CD4-positive, alpha-beta T cell treated with Interferon gamma for 1 hour (primary cell): ENCODE measurements at regions not wholly inside any gene's neighbourhood (a gene's known extent, or its start where the extent isn't known, plus 50 kb on each side); places are given as distances from the start of the nearest gene placed in this dataset.
"Not testable (repeated sequence)": the region's sequence is repeated elsewhere in the genome, so short reads cannot be mapped to it uniquely, and the experiment has no call there.

Source experiments
- DNase-seq: peaks from one replicate; pipeline ENCODE4 v3.0.0-alpha.2; 2020

GRCh38 chr17:5913641-5914040 lies 156.5 kb upstream of the WSCD1 start:
- no peak for DNase-seq

- no peak for DNase-seq
These were observed 154.8 kb upstream of the WSCD1 start for GRCh38 chr17:5915337-5915736.

GRCh38 chr17:5919089-5919488 lies 151.1 kb upstream of the WSCD1 start:
- DNase-seq = no peak

GRCh38 chr17:5921512-5922282 lies 148.5 kb upstream of the WSCD1 start:
- no peak for DNase-seq

- no peak for DNase-seq
These were observed 147.7 kb upstream of the WSCD1 start for GRCh38 chr17:5922476-5922875.

- no peak for DNase-seq
These were observed 140.5 kb upstream of the WSCD1 start for GRCh38 chr17:5929721-5930120.

GRCh38 chr17:5930555-5930954 lies 139.6 kb upstream of the WSCD1 start:
- not testable (repeated sequence) for DNase-seq

GRCh38 chr17:5931616-5932015 lies 138.6 kb upstream of the WSCD1 start:
- no peak for DNase-seq

- no peak for DNase-seq
These were observed 136.7 kb upstream of the WSCD1 start for GRCh38 chr17:5933430-5933829.

- DNase-seq = no peak
These were observed 128.9 kb upstream of the WSCD1 start for GRCh38 chr17:5941258-5941657.

GRCh38 chr17:5942687-5943086 lies 127.5 kb upstream of the WSCD1 start:
- no peak for DNase-seq

- no peak for DNase-seq
These were observed 126.9 kb upstream of the WSCD1 start for GRCh38 chr17:5943232-5943631.

- DNase-seq = no peak
These were observed 126.2 kb upstream of the WSCD1 start for GRCh38 chr17:5943982-5944381.

- no peak for DNase-seq
These were observed 122.4 kb upstream of the WSCD1 start for GRCh38 chr17:5947701-5948180.

- DNase-seq = no peak
These were observed 121.4 kb upstream of the WSCD1 start for GRCh38 chr17:5948811-5949210.

- DNase-seq = no peak
These were observed 119.3 kb upstream of the WSCD1 start for GRCh38 chr17:5950878-5951277.

- no peak for DNase-seq
These were observed 118.3 kb upstream of the WSCD1 start for GRCh38 chr17:5951912-5952311.

- no peak for DNase-seq
These were observed 117.7 kb upstream of the WSCD1 start for GRCh38 chr17:5952518-5952917.

GRCh38 chr17:5955764-5956163 lies 114.4 kb upstream of the WSCD1 start:
- no peak for DNase-seq

- no peak for DNase-seq
These were observed 111.3 kb upstream of the WSCD1 start for GRCh38 chr17:5958850-5959249.

- DNase-seq = no peak
These were observed 107.8 kb upstream of the WSCD1 start for GRCh38 chr17:5962371-5962770.

GRCh38 chr17:5971969-5972368 lies 98.2 kb upstream of the WSCD1 start:
- no peak for DNase-seq

- DNase-seq = no peak
These were observed 96.8 kb upstream of the WSCD1 start for GRCh38 chr17:5973410-5973809.

GRCh38 chr17:5975661-5976060 lies 94.5 kb upstream of the WSCD1 start:
- DNase-seq = no peak

GRCh38 chr17:5976251-5976650 lies 93.9 kb upstream of the WSCD1 start:
- no peak for DNase-seq
